H9 (cell line): ENCODE measurements at regions not wholly inside any gene's neighbourhood (a gene's known extent, or its start where the extent isn't known, plus 50 kb on each side); places are given as distances from the start of the nearest gene placed in this dataset.

Experiments used
- DNase-seq: peaks from one replicate; pipeline ENCODE4 v3.0.0-alpha.2; 2017
- H2AFZ ChIP-seq: one replicate; pipeline ENCODE4 v1.6.1; 2013; ENCODE audit warnings: mild to moderate bottlenecking, low read length, control low read depth, moderate library complexity
- H2AK5ac ChIP-seq: 2 replicates; pipeline ENCODE4 v1.6.1; 2013; ENCODE audit warnings: low read length, control low read depth, mixed read lengths; ENCODE audit not compliant: insufficient read length
- H2BK120ac ChIP-seq: one replicate; pipeline ENCODE4 v1.6.1; 2013; ENCODE audit warnings: low read depth, mild to moderate bottlenecking, low read length, control low read depth, inconsistent platforms; ENCODE audit not compliant: poor library complexity, severe bottlenecking
- H2BK12ac ChIP-seq: 2 replicates; pipeline ENCODE4 v1.6.1; 2013; ENCODE audit warnings: low read length, control low read depth, mixed read lengths, low read depth; ENCODE audit not compliant: insufficient read length
- H2BK15ac ChIP-seq: 2 replicates; pipeline ENCODE4 v1.6.1; 2013; ENCODE audit warnings: low read depth, low read length, control low read depth
- H2BK20ac ChIP-seq: one replicate; pipeline ENCODE4 v1.6.1; 2013; ENCODE audit warnings: low read depth, mild to moderate bottlenecking, low read length, control low read depth, inconsistent platforms; ENCODE audit not compliant: poor library complexity, severe bottlenecking
- H2BK5ac ChIP-seq: 2 replicates; pipeline ENCODE4 v1.6.1; 2013; ENCODE audit warnings: low read length, control low read depth, mixed read lengths; ENCODE audit not compliant: insufficient read length
- H3K14ac ChIP-seq: 2 replicates; pipeline ENCODE4 v1.6.1; 2013; ENCODE audit warnings: low read length, control low read depth; ENCODE audit not compliant: insufficient read depth
- H3K18ac ChIP-seq: 2 replicates; pipeline ENCODE4 v1.6.1; 2013; ENCODE audit warnings: low read depth, mild to moderate bottlenecking, mixed read lengths, low read length, control low read depth; ENCODE audit not compliant: insufficient read length
- H3K23ac ChIP-seq: 2 replicates; pipeline ENCODE4 v1.6.1; 2013; ENCODE audit warnings: low read length, control low read depth, mixed read lengths, low read depth; ENCODE audit not compliant: insufficient read length
- H3K23me2 ChIP-seq: 2 replicates; pipeline ENCODE4 v1.6.1; 2013; ENCODE audit warnings: low read depth, mild to moderate bottlenecking, mixed read lengths, low read length, control low read depth; ENCODE audit not compliant: insufficient read length, poor library complexity, severe bottlenecking
- H3K27ac ChIP-seq: 2 replicates; pipeline ENCODE4 v1.5.1; 2013; ENCODE audit warnings: low read length, control low read depth, mixed read lengths, low read depth; ENCODE audit not compliant: insufficient read length
- H3K27me3 ChIP-seq: 2 replicates; pipeline ENCODE4 v1.6.1; 2013; ENCODE audit warnings: low read length, control low read depth, inconsistent platforms; ENCODE audit not compliant: insufficient read depth
- H3K4ac ChIP-seq: 2 replicates; pipeline ENCODE4 v1.6.1; 2013; ENCODE audit warnings: low read depth, mild to moderate bottlenecking, control low read depth, inconsistent platforms, low read length, moderate library complexity
- H3K4me1 ChIP-seq: 2 replicates; pipeline ENCODE4 v1.6.1; 2013; ENCODE audit warnings: low read length, control low read depth, inconsistent platforms; ENCODE audit not compliant: insufficient read depth
- H3K4me2 ChIP-seq: 2 replicates; pipeline ENCODE4 v1.6.1; 2013; ENCODE audit warnings: low read length, control low read depth, mixed read lengths; ENCODE audit not compliant: insufficient read length, insufficient read depth
- H3K56ac ChIP-seq: 2 replicates; pipeline ENCODE4 v1.6.1; 2013; ENCODE audit warnings: low read depth, mild to moderate bottlenecking, mixed read lengths, low read length, control low read depth; ENCODE audit not compliant: insufficient read length
- H3K79me1 ChIP-seq: 2 replicates; pipeline ENCODE4 v1.6.1; 2013; ENCODE audit warnings: low read depth, mild to moderate bottlenecking, moderate library complexity, low read length, control low read depth, inconsistent platforms; ENCODE audit not compliant: insufficient read depth, poor library complexity, severe bottlenecking
- H3K79me2 ChIP-seq: 2 replicates; pipeline ENCODE4 v1.6.1; 2013; ENCODE audit warnings: low read length, control low read depth, inconsistent platforms; ENCODE audit not compliant: insufficient read depth
- H3K9ac ChIP-seq: 2 replicates; pipeline ENCODE4 v1.6.1; 2013; ENCODE audit warnings: low read length, control low read depth, mixed read lengths; ENCODE audit not compliant: insufficient read length; ENCODE audit errors: extremely low read depth
- H3K9me3 ChIP-seq: one replicate; pipeline ENCODE4 v1.6.1; 2013; ENCODE audit warnings: low read depth, low read length, inconsistent platforms; ENCODE audit not compliant: control insufficient read depth
- H3T11ph ChIP-seq: one replicate; pipeline ENCODE4 v1.6.1; 2013; ENCODE audit warnings: mild to moderate bottlenecking, low read length, control low read depth, inconsistent platforms
- H4K20me1 ChIP-seq: one replicate; pipeline ENCODE4 v1.6.1; 2013; ENCODE audit not compliant: control insufficient read depth, insufficient read length, insufficient read depth
- H4K5ac ChIP-seq: 2 replicates; pipeline ENCODE4 v1.6.1; 2013; ENCODE audit warnings: low read depth, mild to moderate bottlenecking, mixed read lengths, low read length, control low read depth; ENCODE audit not compliant: insufficient read length
- H4K8ac ChIP-seq: replicated peaks from 2 replicates; pipeline ENCODE4 v1.6.1; 2013; ENCODE audit warnings: low read length, control low read depth, mixed read lengths, low read depth; ENCODE audit not compliant: insufficient read length
- H4K91ac ChIP-seq: 2 replicates; pipeline ENCODE4 v1.6.1; 2013; ENCODE audit warnings: low read depth, mild to moderate bottlenecking, moderate library complexity, mixed read lengths, low read length, control low read depth; ENCODE audit not compliant: insufficient read length
- H3K27ac Mint-ChIP-seq, 3 experiments: 2 replicates in 2 of 3; 3 replicates in 1 of 3; pipeline ENCODE4 v1.8.0; 2020 to 2021; ENCODE audit warnings: mixed read lengths in 3 of 3, mild to moderate bottlenecking in 1 of 3, moderate library complexity in 1 of 3
- H3K27me3 Mint-ChIP-seq: 2 replicates; pipeline ENCODE4 v1.8.0; 2021; ENCODE audit warnings: low read depth, mild to moderate bottlenecking, moderate library complexity, mixed read lengths
- H3K36me3 Mint-ChIP-seq, 3 experiments: 2 replicates in 2 of 3; 3 replicates in 1 of 3; pipeline ENCODE4 v1.8.0; 2020 to 2021; ENCODE audit warnings: low read depth in 3 of 3, mixed read lengths in 3 of 3; ENCODE audit not compliant: insufficient read depth in 1 of 3
- H3K4me1 Mint-ChIP-seq, 2 experiments: 2 replicates each; pipeline ENCODE4 v1.8.0; 2020; ENCODE audit warnings: mixed read lengths in 2 of 2
- H3K4me3 Mint-ChIP-seq, 2 experiments: 2 replicates in 1 of 2; 3 replicates in 1 of 2; pipeline ENCODE4 v1.8.0; 2020 to 2021; ENCODE audit warnings: mild to moderate bottlenecking in 2 of 2, mixed read lengths in 2 of 2, moderate library complexity in 1 of 2
- H3K9me3 Mint-ChIP-seq, 2 experiments: 2 replicates in 1 of 2; 3 replicates in 1 of 2; pipeline ENCODE4 v1.8.0; 2020; ENCODE audit warnings: mild to moderate bottlenecking in 2 of 2, mixed read lengths in 2 of 2, moderate library complexity in 1 of 2
- WGBS: extraction: QIAGEN DNeasy Blood & Tissue Kit; methylation state at CpG from one replicate; pipeline ENCODE4 v1.1.7; 2013; ENCODE audit warnings: missing lambda C conversion rate, low lambda C conversion rate, mixed read lengths; ENCODE audit not compliant: insufficient read length; ENCODE audit errors: extremely low coverage; 5-methylcytosine and 5-hydroxymethylcytosine counted together
- TF ChIP-seq, protein P1 (sequence below): fragments of 200-600 bp; sonication (generic); conservative IDR thresholded peaks from 3 replicates; pipeline ENCODE4 v1.8.0; 2021; ENCODE audit warnings: antibody characterized with exemption, mild to moderate bottlenecking

DNA sequence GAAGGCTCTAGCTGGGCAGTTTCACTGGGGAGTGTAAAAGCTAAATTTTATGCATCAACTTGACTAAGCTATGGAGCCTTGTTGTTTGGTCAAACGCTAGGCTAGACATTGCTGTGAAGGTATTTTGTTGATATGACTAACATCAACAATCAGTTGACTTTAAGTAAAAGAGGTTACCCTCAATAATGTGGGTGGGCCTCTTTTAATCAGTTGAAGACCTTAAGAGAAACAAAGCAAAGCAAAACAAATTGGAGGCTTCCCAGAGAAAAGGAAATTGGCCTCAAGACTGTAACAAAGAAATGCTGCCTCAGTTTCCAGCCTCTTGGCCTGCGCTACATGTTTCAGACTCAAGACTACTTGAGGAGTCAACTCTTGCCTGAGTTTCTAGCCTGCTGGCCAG, 50.0 kb upstream of the TSC22D1 start:
- Histone ChIP-seq H3K4me1 (no peaks in the 10 kb centered on the region), H3K56ac (no peak overlapping the region), H2BK20ac (no peak overlapping the region), H3K27me3 (no peaks in the 10 kb centered on the region), H4K91ac (no peak overlapping the region), H2AFZ (no peak overlapping the region), H2BK15ac (no peak overlapping the region), H2BK120ac (no peak overlapping the region), H4K8ac (no peak overlapping the region), H4K20me1 (no peaks in the 10 kb centered on the region), H3T11ph (no peak overlapping the region), H3K23me2 (no peaks in the 10 kb centered on the region), H3K4me2 (no peak overlapping the region), H3K14ac (no peak overlapping the region), H3K79me2 (no peaks in the 10 kb centered on the region), H2AK5ac (no peak overlapping the region), H3K4ac (no peak overlapping the region), H3K9me3 (no peaks in the 10 kb centered on the region), H3K79me1 (no peaks in the 10 kb centered on the region), H3K27ac (no peak overlapping the region), H2BK5ac (no peak overlapping the region), H2BK12ac (no peak overlapping the region), H3K23ac (no peak overlapping the region), H3K9ac (no peak overlapping the region), H3K18ac (no peak overlapping the region), H4K5ac (no peak overlapping the region)
- Mint-ChIP-seq H3K9me3 (no peaks in the 10 kb centered on the region; a peak in 2 of 5 replicates), H3K27ac (no peak overlapping the region), H3K4me3 (no peak overlapping the region), H3K27me3 (peaks cover 2% of the 10 kb centered on the region; the same call in 1 of the 2 replicates), H3K36me3 (no peaks in the 10 kb centered on the region), H3K4me1 (peaks cover 0 to 5% of the 10 kb centered on the region in 2 experiments; a peak in 2 of 4 replicates)
- DNase-seq = no peak
- TF ChIP-seq, protein P1, sequence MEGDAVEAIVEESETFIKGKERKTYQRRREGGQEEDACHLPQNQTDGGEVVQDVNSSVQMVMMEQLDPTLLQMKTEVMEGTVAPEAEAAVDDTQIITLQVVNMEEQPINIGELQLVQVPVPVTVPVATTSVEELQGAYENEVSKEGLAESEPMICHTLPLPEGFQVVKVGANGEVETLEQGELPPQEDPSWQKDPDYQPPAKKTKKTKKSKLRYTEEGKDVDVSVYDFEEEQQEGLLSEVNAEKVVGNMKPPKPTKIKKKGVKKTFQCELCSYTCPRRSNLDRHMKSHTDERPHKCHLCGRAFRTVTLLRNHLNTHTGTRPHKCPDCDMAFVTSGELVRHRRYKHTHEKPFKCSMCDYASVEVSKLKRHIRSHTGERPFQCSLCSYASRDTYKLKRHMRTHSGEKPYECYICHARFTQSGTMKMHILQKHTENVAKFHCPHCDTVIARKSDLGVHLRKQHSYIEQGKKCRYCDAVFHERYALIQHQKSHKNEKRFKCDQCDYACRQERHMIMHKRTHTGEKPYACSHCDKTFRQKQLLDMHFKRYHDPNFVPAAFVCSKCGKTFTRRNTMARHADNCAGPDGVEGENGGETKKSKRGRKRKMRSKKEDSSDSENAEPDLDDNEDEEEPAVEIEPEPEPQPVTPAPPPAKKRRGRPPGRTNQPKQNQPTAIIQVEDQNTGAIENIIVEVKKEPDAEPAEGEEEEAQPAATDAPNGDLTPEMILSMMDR = no peak
- no CpG with 5 or more reads among the region's 2 CpGs for WGBS
